ENCODE measurements at regions not wholly inside any gene's neighbourhood (a gene's known extent, or its start where the extent isn't known, plus 50 kb on each side); places are given as distances from the start of the nearest gene placed in this dataset.

- 0 out of 2 replicates have a peak, but pooled peaks have one; percentile 50 for TF ChIP-seq FOXP1 (CRISPR knock-in tag; IDR thresholded peaks at IDR 0.05)
- no peak for TF ChIP-seq ZNF354B (CRISPR knock-in tag; IDR thresholded peaks at IDR 0.05)
- TF ChIP-seq ZBTB2 (IDR thresholded peaks at IDR 0.05) = no peak
- TF ChIP-seq UBTF (IDR thresholded peaks at IDR 0.05; ENCODE audit: borderline replicate concordance in 1 of 2, low read depth in 2 of 2, low read length in 2 of 2) = no peak
- no peak for TF ChIP-seq DACH1 (IDR thresholded peaks at IDR 0.05; ENCODE audit: partially characterized antibody)
- 0 out of 2 replicates have a peak, but pooled peaks have one; percentile 24 for TF ChIP-seq MEF2D (tag; conservative IDR thresholded peaks at IDR 0.05; ENCODE audit: low read depth)
- peak; percentile 35; the same call in 1 of the 2 replicates for TF ChIP-seq MAFK (IDR thresholded peaks at IDR 0.05; ENCODE audit: low read length)
- peak; percentile 100 for TF ChIP-seq HMBOX1 (IDR thresholded peaks at IDR 0.05)
- TF ChIP-seq CBFA2T2 (conservative IDR thresholded peaks at IDR 0.05) = no peak; the same call in 1 of the 2 replicates
- peak in 1 of 2 experiments; percentile 47; a peak in 1 of 4 replicates for TF ChIP-seq TEAD1 (CRISPR knock-in tag; IDR thresholded peaks at IDR 0.05)
- no peak for TF ChIP-seq CHD4 (IDR thresholded peaks at IDR 0.05; ENCODE audit: insufficient read depth, insufficient replicate concordance, low read depth, low read length, poor library complexity, severe bottlenecking)
- TF ChIP-seq ZBED1 (IDR thresholded peaks at IDR 0.05) = no peak
- no peak for TF ChIP-seq RFX7 (CRISPR knock-in tag; IDR thresholded peaks at IDR 0.05)
- no peak for TF ChIP-seq SRSF9 (IDR thresholded peaks at IDR 0.05; ENCODE audit: borderline replicate concordance, low read depth, low read length)
- TF ChIP-seq E2F6 (IDR thresholded peaks at IDR 0.05; ENCODE audit: borderline replicate concordance in 1 of 2, extremely low read depth in 1 of 2, insufficient read depth in 1 of 2, insufficient read length in 1 of 2, low read depth in 1 of 2, low read length in 1 of 2, poor library complexity in 1 of 2, severe bottlenecking in 1 of 2) = peak; percentile 75 to 77
- peak; percentile 61; the same call in 1 of the 2 replicates for TF ChIP-seq TOE1 (IDR thresholded peaks at IDR 0.05; ENCODE audit: borderline replicate concordance)
- no peak for TF ChIP-seq TOE1 (CRISPR knock-in tag; IDR thresholded peaks at IDR 0.05; ENCODE audit: borderline replicate concordance, low read depth)
- TF ChIP-seq MCM5 (IDR thresholded peaks at IDR 0.05; ENCODE audit: low read depth) = no peak
- TF ChIP-seq HINFP (tag; conservative IDR thresholded peaks at IDR 0.05; ENCODE audit: low read depth) = 0 out of 2 replicates have a peak, but pooled peaks have one; percentile 20
- TF ChIP-seq ZNF668 (CRISPR knock-in tag; IDR thresholded peaks at IDR 0.05) = no peak
Observed at GRCh38 chr10:4663162-4663992, 162.6 kb upstream of the AKR1E2 start (continued).

All from K562 (cell line).